AG04450 (cell line): ENCODE measurements at regions not wholly inside any gene's neighbourhood (a gene's known extent, or its start where the extent isn't known, plus 50 kb on each side); places are given as distances from the start of the nearest gene placed in this dataset.

Source experiments
- CTCF ChIA-PET: fragments of 300-600, 350-600 bp; formaldehyde crosslinking; extraction: SDS; loops from one replicate; lab custom pipeline; 2022; ENCODE audit warnings: antibody characterized with exemption, inconsistent platforms; lab: Charles Lee
- POLR2A ChIA-PET: fragments of 350-600 bp; formaldehyde crosslinking; extraction: SDS; loops from one replicate; lab custom pipeline; 2021; ENCODE audit warnings: antibody characterized with exemption, inconsistent platforms; lab: Yijun Ruan, JAX
- DNase-seq: peaks from one replicate; pipeline ENCODE4 v3.0.0-alpha.2; 2011; ENCODE audit warnings: low read depth, low spot score
- H3K27ac ChIP-seq: one replicate; pipeline ENCODE4 v1.5.1; 2012; ENCODE audit warnings: low read depth, low read length, control low read depth
- H3K27me3 ChIP-seq: one replicate; pipeline ENCODE4 v1.6.0; 2012; ENCODE audit warnings: low read length; ENCODE audit not compliant: control insufficient read depth, insufficient read depth
- H3K4me3 ChIP-seq: 2 replicates; pipeline ENCODE4 v1.5.1; 2011; ENCODE audit warnings: mild to moderate bottlenecking, low read depth, low read length, control low read depth
- H3K9me3 ChIP-seq: 2 replicates; pipeline ENCODE4 v1.5.1; 2012; ENCODE audit warnings: low read length; ENCODE audit not compliant: control insufficient read depth, insufficient read depth
- CTCF ChIP-seq: IDR thresholded peaks from 2 replicates; pipeline ENCODE4 v1.5.1; 2011; ENCODE audit warnings: low read depth, low read length, control low read depth, inconsistent platforms

GRCh38 chr13:80857321-80857720 lies 516.4 kb upstream of the SPRY2 start:
- ChIA-PET POLR2A (no interaction called here), CTCF (no interaction called here)
- DNase-seq, result no peak

GRCh38 chr13:80850771-80851170 lies 509.8 kb upstream of the SPRY2 start:
- no peak for DNase-seq
- ChIA-PET POLR2A (no interaction called here), CTCF (no interaction called here)
- Histone ChIP-seq H3K27me3 (no peaks in the 10 kb centered on the region), H3K27ac (no peak overlapping the region), H3K9me3 (no peaks in the 10 kb centered on the region), H3K4me3 (no peak overlapping the region)
- TF ChIP-seq CTCF, result no peak

More at GRCh38 chr13:80857321-80857720, 516.4 kb upstream of the SPRY2 start:
- H3K27me3 ChIP-seq, result no peaks in the 10 kb centered on the region
- no peaks in the 10 kb centered on the region for H3K9me3 ChIP-seq
- no peak overlapping the region for H3K27ac ChIP-seq
- TF ChIP-seq CTCF, result no peak
- H3K4me3 ChIP-seq, result no peak overlapping the region

GRCh38 chr13:80844164-80844563 lies 503.2 kb upstream of the SPRY2 start:
- no peak for TF ChIP-seq CTCF
- POLR2A ChIA-PET, result no interaction called here

GRCh38 chr13:80841414-80841813 lies 500.5 kb upstream of the SPRY2 start:
- DNase-seq, result no peak
- no peak for TF ChIP-seq CTCF
- ChIA-PET POLR2A (no interaction called here), CTCF (no interaction called here)
- no peaks in the 10 kb centered on the region for H3K27me3 ChIP-seq
- H3K4me3 ChIP-seq, result no peak overlapping the region
- H3K9me3 ChIP-seq, result peaks cover 2% of the 10 kb centered on the region; the same call in 1 of the 2 replicates
- no peak overlapping the region for H3K27ac ChIP-seq

More at GRCh38 chr13:80844164-80844563, 503.2 kb upstream of the SPRY2 start:
- H3K4me3 ChIP-seq, result no peak overlapping the region
- CTCF ChIA-PET, result no interaction called here
- H3K27me3 ChIP-seq, result no peaks in the 10 kb centered on the region
- no peaks in the 10 kb centered on the region for H3K9me3 ChIP-seq
- DNase-seq, result no peak
- H3K27ac ChIP-seq, result no peak overlapping the region

- no peak for DNase-seq
- no peaks in the 10 kb centered on the region for H3K27me3 ChIP-seq
- H3K4me3 ChIP-seq, result no peak overlapping the region
- POLR2A ChIA-PET, result no interaction called here
- TF ChIP-seq CTCF, result no peak
- CTCF ChIA-PET, result no interaction called here
- H3K27ac ChIP-seq, result no peak overlapping the region
- H3K9me3 ChIP-seq, result peaks cover 2% of the 10 kb centered on the region; the same call in 1 of the 2 replicates
These were observed 499.5 kb upstream of the SPRY2 start for GRCh38 chr13:80840316-80840976.
